H1 (cell line): ENCODE measurements at regions not wholly inside any gene's neighbourhood (a gene's known extent, or its start where the extent isn't known, plus 50 kb on each side); places are given as distances from the start of the nearest gene placed in this dataset.

Source experiments
- CTCF ChIA-PET: fragments of 300-600 bp; sonication (Branson Sonifier 250); formaldehyde crosslinking; loops from one replicate; lab custom pipeline; 2021; ENCODE audit not compliant: partially characterized antibody; lab: Charles Lee
- POLR2A ChIA-PET: fragments of 300-600 bp; sonication (Branson Sonifier 250); formaldehyde crosslinking; loops from one replicate; lab custom pipeline; 2021; ENCODE audit warnings: inconsistent platforms; ENCODE audit not compliant: partially characterized antibody; lab: Charles Lee
- DNase-seq, 2 experiments: peaks; one replicate each; pipeline versions ENCODE4 v3.0.0 to v3.0.0-alpha.2; 2010 to 2022; ENCODE audit warnings: low spot score in 2 of 2, low read depth in 1 of 2, mixed read lengths in 1 of 2
- FAIRE-seq: peaks from 2 replicates; lab custom pipeline; 2011; peaks lifted over from hg19 to GRCh38; lab: Jason Lieb, UNC
- H2AFZ ChIP-seq: 2 replicates; pipeline ENCODE4 v1.8.1; 2012; ENCODE audit warnings: low read length, inconsistent platforms
- H2AK5ac ChIP-seq: 2 replicates; pipeline ENCODE4 v1.6.1; 2013; ENCODE audit warnings: low read depth, low read length
- H2BK120ac ChIP-seq: replicated peaks from 2 replicates; pipeline ENCODE3; 2013; ENCODE audit warnings: low read depth, low read length, inconsistent platforms
- H2BK12ac ChIP-seq: 2 replicates; pipeline ENCODE4 v1.6.1; 2013; ENCODE audit warnings: low read depth, low read length
- H2BK15ac ChIP-seq: 2 replicates; pipeline ENCODE4 v1.6.1; 2013; ENCODE audit warnings: low read length
- H2BK20ac ChIP-seq: 2 replicates; pipeline ENCODE4 v1.6.1; 2013; ENCODE audit warnings: low read length
- H2BK5ac ChIP-seq: 2 replicates; pipeline ENCODE4 v1.6.1; 2013; ENCODE audit warnings: low read depth, low read length
- H3K14ac ChIP-seq: 2 replicates; pipeline ENCODE4 v1.6.1; 2013; ENCODE audit warnings: inconsistent platforms; ENCODE audit not compliant: insufficient read length
- H3K18ac ChIP-seq: 2 replicates; pipeline ENCODE4 v1.6.1; 2013; ENCODE audit warnings: low read length; ENCODE audit errors: extremely low read depth
- H3K23ac ChIP-seq: 2 replicates; pipeline ENCODE4 v1.6.1; 2013; ENCODE audit warnings: inconsistent platforms; ENCODE audit not compliant: insufficient read length
- H3K23me2 ChIP-seq: 2 replicates; pipeline ENCODE4 v1.6.1; 2013; ENCODE audit warnings: low read depth, low read length
- H3K27ac ChIP-seq: 2 replicates; pipeline ENCODE4 v1.6.1; 2011; ENCODE audit warnings: low read depth, low read length, inconsistent platforms
- H3K27me3 ChIP-seq, 4 experiments: replicated peaks in 1 of 4; 1 replicate in 1 of 4; 2 replicates in 3 of 4; pipeline versions ENCODE4 v1.6.1 to v1.8.1; 2011 to 2013; ENCODE audit warnings: low read length in 3 of 4, mild to moderate bottlenecking in 3 of 4, inconsistent platforms in 2 of 4, mixed read lengths in 2 of 4, moderate library complexity in 1 of 4; ENCODE audit not compliant: control insufficient read depth in 3 of 4, insufficient read depth in 3 of 4; ENCODE audit errors: extremely low read depth in 1 of 4
- H3K36me3 ChIP-seq, 4 experiments: 2 replicates each; pipeline versions ENCODE4 v1.6.1 to v1.8.1; 2011 to 2013; ENCODE audit warnings: mild to moderate bottlenecking in 4 of 4, low read length in 3 of 4, moderate library complexity in 2 of 4, control low read depth in 1 of 4, inconsistent platforms in 1 of 4; ENCODE audit not compliant: insufficient read depth in 4 of 4, control insufficient read depth in 2 of 4
- H3K4ac ChIP-seq: replicated peaks from 2 replicates; pipeline ENCODE3; 2013; ENCODE audit warnings: low read length, low read depth, mixed read lengths, inconsistent platforms; ENCODE audit not compliant: insufficient read length
- H3K4me1 ChIP-seq, 4 experiments: replicated peaks in 1 of 4; 1 replicate in 1 of 4; 2 replicates in 3 of 4; pipeline versions ENCODE4 v1.6.1 to v1.8.1; 2011 to 2013; ENCODE audit warnings: low read length in 3 of 4, inconsistent platforms in 2 of 4, mixed read lengths in 1 of 4; ENCODE audit not compliant: insufficient read depth in 4 of 4, control insufficient read depth in 3 of 4
- H3K4me2 ChIP-seq, 2 experiments: 2 replicates each; pipeline versions ENCODE4 v1.6.1 to v1.8.1; 2011 to 2013; ENCODE audit warnings: low read depth in 2 of 2, low read length in 2 of 2, control low read depth in 1 of 2, inconsistent platforms in 1 of 2, mild to moderate bottlenecking in 1 of 2; ENCODE audit not compliant: insufficient read depth in 1 of 2
- H3K4me3 ChIP-seq, 4 experiments: fragments of 200-600, 300-600 bp in 1 of 4; sonication (generic), shearing (Covaris generic), sonication (Bioruptor Twin) in 1 of 4; 2 replicates each; pipeline versions ENCODE4 v1.5.1 to v1.8.1; 2011 to 2016; ENCODE audit warnings: low read length in 4 of 4, low read depth in 3 of 4, control low read depth in 2 of 4, inconsistent platforms in 2 of 4, mild to moderate bottlenecking in 2 of 4, mixed read lengths in 1 of 4, moderate library complexity in 1 of 4; ENCODE audit not compliant: insufficient read depth in 2 of 4; ENCODE audit errors: extremely low read depth in 1 of 4
- H3K56ac ChIP-seq: replicated peaks from 2 replicates; pipeline ENCODE3; 2013; ENCODE audit warnings: low read depth, mild to moderate bottlenecking, mixed read lengths, low read length, inconsistent platforms; ENCODE audit not compliant: insufficient read length
- H3K79me1 ChIP-seq: 2 replicates; pipeline ENCODE4 v1.6.1; 2013; ENCODE audit warnings: low read depth, low read length, control low read depth
- H3K79me2 ChIP-seq, 2 experiments: 2 replicates each; pipeline versions ENCODE4 v1.6.1 to v1.8.1; 2012 to 2013; ENCODE audit warnings: low read length in 2 of 2, mild to moderate bottlenecking in 2 of 2, inconsistent platforms in 1 of 2; ENCODE audit not compliant: insufficient read depth in 2 of 2, control insufficient read depth in 1 of 2
- H3K9ac ChIP-seq, 4 experiments: replicated peaks in 1 of 4; 1 replicate in 1 of 4; 2 replicates in 3 of 4; pipeline versions ENCODE4 v1.6.1 to v1.8.1; 2011 to 2013; ENCODE audit warnings: low read depth in 3 of 4, low read length in 3 of 4, control low read depth in 2 of 4, mild to moderate bottlenecking in 2 of 4, moderate library complexity in 2 of 4, inconsistent platforms in 1 of 4; ENCODE audit errors: extremely low read depth in 1 of 4
- H3K9me3 ChIP-seq, 2 experiments: 2 replicates each; pipeline versions ENCODE4 v1.6.1 to v1.8.1; 2012 to 2013; ENCODE audit warnings: mild to moderate bottlenecking in 2 of 2, moderate library complexity in 2 of 2, control low read depth in 1 of 2, inconsistent platforms in 1 of 2, low read depth in 1 of 2, low read length in 1 of 2, mixed read lengths in 1 of 2; ENCODE audit not compliant: insufficient read depth in 2 of 2
- H4K20me1 ChIP-seq, 2 experiments: replicated peaks in 1 of 2; 2 replicates each; pipeline versions ENCODE3 to v1.8.1; 2011 to 2013; ENCODE audit warnings: inconsistent platforms in 2 of 2, low read length in 2 of 2, mild to moderate bottlenecking in 1 of 2; ENCODE audit not compliant: insufficient read depth in 2 of 2, control insufficient read depth in 1 of 2
- H4K5ac ChIP-seq: 2 replicates; pipeline ENCODE4 v1.6.1; 2013; ENCODE audit warnings: low read length, low read depth, mixed read lengths, inconsistent platforms; ENCODE audit not compliant: insufficient read length
- H4K8ac ChIP-seq: 2 replicates; pipeline ENCODE4 v1.8.0; 2013; ENCODE audit warnings: mild to moderate bottlenecking, moderate library complexity, low read length, inconsistent platforms; ENCODE audit not compliant: insufficient read depth; ENCODE audit errors: extremely low read depth
- H4K91ac ChIP-seq: replicated peaks from 2 replicates; pipeline ENCODE3; 2013; ENCODE audit warnings: low read length, mixed read lengths, inconsistent platforms; ENCODE audit not compliant: insufficient read length
- ASH2L ChIP-seq: fragments of 200-600, 300-600 bp; sonication (generic); IDR thresholded peaks from one replicate; pipeline ENCODE4 v1.7.1; 2017; ENCODE audit warnings: low read length
- BCL11A ChIP-seq, 2 experiments: IDR thresholded peaks; one replicate each; pipeline ENCODE4 v1.6.1; 2011; ENCODE audit warnings: low read depth in 2 of 2, low read length in 2 of 2, mild to moderate bottlenecking in 2 of 2
- JUN ChIP-seq: IDR thresholded peaks from 2 replicates; pipeline ENCODE4 v1.6.1; 2011; ENCODE audit warnings: low read depth, mild to moderate bottlenecking, improper control_type of control experiment, low read length
- NRF1 ChIP-seq: IDR thresholded peaks from 2 replicates; pipeline ENCODE4 v1.6.1; 2011; ENCODE audit warnings: mild to moderate bottlenecking, low read depth, low read length, improper control_type of control experiment
- RAD21 ChIP-seq, 2 experiments: IDR thresholded peaks in 1 of 2; conservative IDR thresholded peaks in 1 of 2; 2 replicates each; pipeline ENCODE4 v1.6.1; 2011; ENCODE audit warnings: low read depth in 2 of 2, low read length in 2 of 2, improper control_type of control experiment in 1 of 2, inconsistent platforms in 1 of 2, mild to moderate bottlenecking in 1 of 2, moderate library complexity in 1 of 2
- SAP30 ChIP-seq: fragments of 300-600 bp; sonication (generic); IDR thresholded peaks from 2 replicates; pipeline ENCODE4 v1.7.1; 2012; ENCODE audit warnings: low read length, moderate library complexity, mild to moderate bottlenecking, inconsistent platforms; ENCODE audit not compliant: insufficient read depth, insufficient replicate concordance
- SIN3A ChIP-seq, 2 experiments: IDR thresholded peaks in 1 of 2; conservative IDR thresholded peaks in 1 of 2; 2 replicates each; pipeline ENCODE4 v1.6.1; 2011 to 2012; ENCODE audit warnings: low read length in 2 of 2, improper control_type of control experiment in 1 of 2, low read depth in 1 of 2, mild to moderate bottlenecking in 1 of 2
- SIRT6 ChIP-seq: IDR thresholded peaks from one replicate; pipeline ENCODE4 v1.7.1; 2012; ENCODE audit warnings: low read length, inconsistent platforms
- SP4 ChIP-seq: IDR thresholded peaks from 2 replicates; pipeline ENCODE4 v1.6.1; 2012; ENCODE audit warnings: low read length, inconsistent platforms
- SUZ12 ChIP-seq: fragments of 200-600 bp; sonication (generic); IDR thresholded peaks from 2 replicates; pipeline ENCODE4 v1.6.1; 2012; ENCODE audit warnings: mild to moderate bottlenecking, inconsistent platforms, low read length, moderate library complexity, mixed read lengths
- WGBS, 2 experiments: shearing (Covaris generic) in 1 of 2; methylation state at CpG; one replicate each; pipeline versions ENCODE4 v1.1.6 to v1.1.7; 2013 to 2015; ENCODE audit warnings: low lambda C conversion rate in 2 of 2, mixed read lengths in 2 of 2, inconsistent platforms in 1 of 2, low coverage in 1 of 2, missing lambda C conversion rate in 1 of 2; ENCODE audit not compliant: insufficient replicate concordance in 2 of 2, insufficient coverage in 1 of 2, insufficient read length in 1 of 2; ENCODE audit errors: extremely low coverage in 1 of 2, missing lambda C conversion rate in 1 of 2; 5-methylcytosine and 5-hydroxymethylcytosine counted together
- TF ChIP-seq, protein P1 (sequence below): IDR thresholded peaks from 2 replicates; pipeline ENCODE4 v1.6.1; 2012; ENCODE audit warnings: low read length, inconsistent platforms

DNA sequence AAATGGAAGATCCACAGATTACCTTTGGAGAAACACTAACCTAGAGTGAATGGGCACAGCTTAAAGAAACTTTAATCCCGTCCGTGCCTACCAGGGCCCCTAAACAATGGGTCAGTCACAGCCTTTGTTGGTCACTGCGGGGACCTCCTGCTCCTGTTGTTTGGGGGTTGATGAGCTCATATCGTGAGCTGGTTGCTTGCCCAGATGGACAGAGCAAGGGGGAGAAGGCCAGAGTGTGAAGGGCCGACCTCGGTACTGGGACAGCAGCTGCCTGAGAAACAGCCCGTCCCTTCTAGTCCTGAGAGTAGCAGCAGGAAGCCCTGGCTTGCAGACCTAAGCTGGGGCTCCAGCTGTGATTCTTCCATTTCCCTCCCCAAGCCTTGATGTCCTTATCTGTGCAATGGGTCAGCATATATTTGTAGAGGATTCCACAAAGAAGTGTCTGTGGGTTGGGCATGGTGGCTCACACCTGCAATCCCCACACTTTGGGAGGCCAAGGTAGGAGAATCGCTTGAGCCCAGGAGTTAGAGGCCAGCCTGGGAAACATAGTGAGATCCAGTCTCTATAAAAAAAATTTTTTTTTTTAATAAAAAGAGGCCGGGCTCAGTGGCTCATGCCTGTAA, 69.6 kb upstream of the SLC34A2 start:
- no peaks in the 10 kb centered on the region for H3K9me3 ChIP-seq
- WGBS, 2 experiments: 52% methylated on average over 9 of the region's 9 CpGs; no CpG with 5 or more reads in 1 of the 2 experiments
- H2BK120ac ChIP-seq: no peak overlapping the region
- H3K4me1 ChIP-seq: peaks cover 0 to 19% (median 8%) of the 10 kb centered on the region in 4 experiments; a peak in 6 of 7 replicates
- H3K23me2 ChIP-seq: peaks cover 4% of the 10 kb centered on the region; the same call in 1 of the 2 replicates
- no peak overlapping the region for H3K23ac ChIP-seq
- H3K79me1 ChIP-seq: no peaks in the 10 kb centered on the region
- H3K4me2 ChIP-seq: 0 out of 4 replicates have a peak overlapping the region, but pooled peaks of 1 of the 2 experiments have one; percentile 7
- H2BK12ac ChIP-seq: no peak overlapping the region
- ChIA-PET CTCF (interaction anchor here (0.8 to 3.4 kb wide), 3 partner anchors 33 to 145 kb away, joined by 3 to 25 read pairs (median 5); no protein-coding TSS in a partner anchor), POLR2A (no interaction called here)
- no peak overlapping the region for H3K4ac ChIP-seq
- H2AFZ ChIP-seq: no peak overlapping the region
- peak overlapping the region; percentile 80; the same call in 1 of the 2 replicates for H2BK20ac ChIP-seq
- H3K27ac ChIP-seq: no peak overlapping the region; the same call in 1 of the 2 replicates
- no peak overlapping the region for H2AK5ac ChIP-seq
- H4K91ac ChIP-seq: peak overlapping the region; percentile 61
- no peaks in the 10 kb centered on the region for H3K79me2 ChIP-seq
- no peak overlapping the region for H3K4me3 ChIP-seq
- no peaks in the 10 kb centered on the region for H3K36me3 ChIP-seq
- H4K20me1 ChIP-seq: no peaks in the 10 kb centered on the region
- peak overlapping the region; percentile 32 for H3K18ac ChIP-seq
- H3K56ac ChIP-seq: no peak overlapping the region
- H4K5ac ChIP-seq: no peak overlapping the region
- no peaks in the 10 kb centered on the region for H3K27me3 ChIP-seq
- DNase-seq (no peak), FAIRE-seq (no peak)
- no peak overlapping the region for H2BK15ac ChIP-seq
- H3K9ac ChIP-seq: no peak overlapping the region; a peak in 1 of 7 replicates
- no peak overlapping the region for H4K8ac ChIP-seq
- H3K14ac ChIP-seq: no peak overlapping the region
- peak overlapping the region; percentile 66; the same call in 1 of the 2 replicates for H2BK5ac ChIP-seq
- no peak for TF ChIP-seq SAP30
- TF ChIP-seq SP4: no peak
- TF ChIP-seq, protein P1, sequence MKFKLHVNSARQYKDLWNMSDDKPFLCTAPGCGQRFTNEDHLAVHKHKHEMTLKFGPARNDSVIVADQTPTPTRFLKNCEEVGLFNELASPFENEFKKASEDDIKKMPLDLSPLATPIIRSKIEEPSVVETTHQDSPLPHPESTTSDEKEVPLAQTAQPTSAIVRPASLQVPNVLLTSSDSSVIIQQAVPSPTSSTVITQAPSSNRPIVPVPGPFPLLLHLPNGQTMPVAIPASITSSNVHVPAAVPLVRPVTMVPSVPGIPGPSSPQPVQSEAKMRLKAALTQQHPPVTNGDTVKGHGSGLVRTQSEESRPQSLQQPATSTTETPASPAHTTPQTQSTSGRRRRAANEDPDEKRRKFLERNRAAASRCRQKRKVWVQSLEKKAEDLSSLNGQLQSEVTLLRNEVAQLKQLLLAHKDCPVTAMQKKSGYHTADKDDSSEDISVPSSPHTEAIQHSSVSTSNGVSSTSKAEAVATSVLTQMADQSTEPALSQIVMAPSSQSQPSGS: peak; percentile 86; the same call in 1 of the 2 replicates
- TF ChIP-seq NRF1: no peak
- no peak; the same call in 1 of the 2 replicates for TF ChIP-seq JUN
- no peak for TF ChIP-seq RAD21 (IDR thresholded peaks at IDR 0.05 in 1 of 2, conservative IDR thresholded peaks at IDR 0.05 in 1 of 2; ENCODE audit: low read depth in 2 of 2, low read length in 2 of 2)
- TF ChIP-seq SUZ12: no peak
- TF ChIP-seq BCL11A (IDR thresholded peaks at IDR 0.05; ENCODE audit: low read depth in 2 of 2, low read length in 2 of 2): no peak
- TF ChIP-seq SIRT6: no peak
- no peak for TF ChIP-seq SIN3A (conservative IDR thresholded peaks at IDR 0.05 in 1 of 2, IDR thresholded peaks at IDR 0.05 in 1 of 2; ENCODE audit: low read depth in 1 of 2, low read length in 2 of 2)
- no peak for TF ChIP-seq ASH2L
